GM23338 (cell line): ENCODE measurements at regions not wholly inside any gene's neighbourhood (a gene's known extent, or its start where the extent isn't known, plus 50 kb on each side); places are given as distances from the start of the nearest gene placed in this dataset.

Experiments
- ATAC-seq: fragments of 200-7000 bp; cut with Tn5 transposase; 3 replicates; pipeline ENCODE4 v1.9.1; 2020
- DNase-seq: peaks from one replicate; pipeline ENCODE4 v3.0.0-alpha.2; 2015; ENCODE audit warnings: low spot score
- H2AFZ ChIP-seq: fragments of 200-600 bp; sonication (generic); 2 replicates; pipeline ENCODE4 v1.8.0; 2016; ENCODE audit warnings: antibody characterized with exemption, mild to moderate bottlenecking, moderate library complexity
- H3F3A ChIP-seq: fragments of 200-600 bp; sonication (generic); replicated peaks from 2 replicates; pipeline ENCODE4 v1.8.0; 2017; ENCODE audit warnings: antibody characterized with exemption, mixed run types, low read depth
- H3K27ac ChIP-seq: fragments of 200-600 bp; sonication (generic); 2 replicates; pipeline ENCODE4 v1.6.1; 2016; ENCODE audit warnings: low read depth
- H3K27me3 ChIP-seq: fragments of 200-600 bp; sonication (generic); 2 replicates; pipeline ENCODE4 v1.8.0; 2016; ENCODE audit warnings: mild to moderate bottlenecking, mixed run types, moderate library complexity; ENCODE audit not compliant: insufficient read depth
- H3K36me3 ChIP-seq: fragments of 200-600 bp; sonication (generic); 2 replicates; pipeline ENCODE4 v1.8.0; 2016; ENCODE audit warnings: mild to moderate bottlenecking; ENCODE audit not compliant: insufficient read depth
- H3K4me1 ChIP-seq: fragments of 200-600 bp; sonication (generic); 2 replicates; pipeline ENCODE4 v1.8.0; 2016; ENCODE audit warnings: mild to moderate bottlenecking, moderate library complexity; ENCODE audit not compliant: insufficient read depth
- H3K4me2 ChIP-seq: fragments of 200-600 bp; sonication (generic); 2 replicates; pipeline ENCODE4 v1.7.1; 2017; ENCODE audit warnings: mixed run types
- H3K4me3 ChIP-seq: fragments of 200-600 bp; sonication (generic); 2 replicates; pipeline ENCODE4 v1.6.1; 2016; ENCODE audit warnings: mixed run types
- H3K79me2 ChIP-seq: fragments of 200-600 bp; sonication (generic); replicated peaks from 2 replicates; pipeline ENCODE4 v1.8.0; 2017; ENCODE audit warnings: mild to moderate bottlenecking; ENCODE audit not compliant: insufficient read depth
- H3K9me2 ChIP-seq: fragments of 200-600 bp; sonication (generic); 2 replicates; pipeline ENCODE4 v1.8.0; 2017; ENCODE audit not compliant: insufficient read depth
- H4K20me1 ChIP-seq: fragments of 200-600 bp; sonication (generic); replicated peaks from 2 replicates; pipeline ENCODE4 v1.8.0; 2017; ENCODE audit warnings: mild to moderate bottlenecking; ENCODE audit not compliant: insufficient read depth
- H3K27ac Mint-ChIP-seq: 2 replicates; pipeline ENCODE4 v1.8.0; 2020; ENCODE audit warnings: inconsistent platforms, mild to moderate bottlenecking, moderate library complexity, mixed read lengths
- H3K27me3 Mint-ChIP-seq: 3 replicates; pipeline ENCODE4 v1.8.0; 2022; ENCODE audit warnings: low read depth, mild to moderate bottlenecking, moderate library complexity, mixed read lengths, inconsistent platforms; ENCODE audit not compliant: insufficient read depth, poor library complexity
- H3K36me3 Mint-ChIP-seq: 3 replicates; pipeline ENCODE4 v1.8.0; 2021; ENCODE audit warnings: low read depth, mild to moderate bottlenecking, inconsistent platforms, moderate library complexity, mixed read lengths
- H3K4me1 Mint-ChIP-seq: 3 replicates; pipeline ENCODE4 v1.8.0; 2020; ENCODE audit warnings: mild to moderate bottlenecking, inconsistent platforms, mixed read lengths
- H3K4me3 Mint-ChIP-seq: 3 replicates; pipeline ENCODE4 v1.8.0; 2021; ENCODE audit warnings: moderate library complexity, mild to moderate bottlenecking, inconsistent platforms, mixed read lengths
- H3K9me3 Mint-ChIP-seq: 3 replicates; pipeline ENCODE4 v1.8.0; 2020; ENCODE audit warnings: moderate library complexity, mild to moderate bottlenecking, inconsistent platforms, mixed read lengths
- CREB1 ChIP-seq: fragments of 250-450 bp; sonication (Bioruptor Pico); IDR thresholded peaks from 2 replicates; pipeline ENCODE4 v1.5.0; 2020; ENCODE audit warnings: low read depth, mild to moderate bottlenecking, moderate library complexity
- CTCF ChIP-seq, 2 experiments: fragments of 200-600 bp in 1 of 2; sonication (generic) in 1 of 2; conservative IDR thresholded peaks; 2 replicates each; pipeline versions ENCODE4 v1.5.1 to v1.6.1; 2016 to 2017; ENCODE audit warnings: antibody characterized with exemption in 2 of 2, low read depth in 2 of 2, mild to moderate bottlenecking in 2 of 2, moderate library complexity in 1 of 2
- ETS1 ChIP-seq: IDR thresholded peaks from 2 replicates; pipeline ENCODE4 v1.6.1; 2016; ENCODE audit warnings: antibody characterized with exemption
- EZH2 ChIP-seq: fragments of 200-600 bp; sonication (generic); IDR thresholded peaks from one replicate; pipeline ENCODE4 v1.8.0; 2017; ENCODE audit warnings: antibody characterized with exemption, mild to moderate bottlenecking, low read depth; ENCODE audit not compliant: unreplicated experiment
- EZH2phosphoT487 ChIP-seq: fragments of 200-600 bp; sonication (generic); IDR thresholded peaks from one replicate; pipeline ENCODE4 v1.8.1; 2018; ENCODE audit warnings: antibody characterized with exemption; ENCODE audit not compliant: unreplicated experiment
- JUNB ChIP-seq: IDR thresholded peaks from one replicate; pipeline ENCODE4 v1.6.1; 2016; ENCODE audit warnings: antibody characterized with exemption; ENCODE audit not compliant: unreplicated experiment
- NANOG ChIP-seq: IDR thresholded peaks from 2 replicates; pipeline ENCODE4 v1.6.1; 2016; ENCODE audit warnings: antibody characterized with exemption, borderline replicate concordance
- POLR2AphosphoS5 ChIP-seq: IDR thresholded peaks from 2 replicates; pipeline ENCODE4 v1.6.1; 2016; ENCODE audit warnings: antibody characterized with exemption, low read depth
- REST ChIP-seq: IDR thresholded peaks from one replicate; pipeline ENCODE4 v1.6.1; 2018; ENCODE audit warnings: antibody characterized with exemption; ENCODE audit not compliant: unreplicated experiment
- STAT1 ChIP-seq: IDR thresholded peaks from one replicate; pipeline ENCODE4 v1.6.1; 2016; ENCODE audit warnings: antibody characterized with exemption; ENCODE audit not compliant: unreplicated experiment
- ZNF114 ChIP-seq: fragments of 250-450 bp; sonication (Bioruptor Pico); IDR thresholded peaks from 2 replicates; pipeline ENCODE4 v1.5.0; 2020; ENCODE audit warnings: mild to moderate bottlenecking, moderate library complexity
- ZNF331 ChIP-seq: fragments of 250-450 bp; sonication (Bioruptor Pico); IDR thresholded peaks from 2 replicates; pipeline ENCODE4 v1.5.0; 2020; ENCODE audit warnings: low read depth, mild to moderate bottlenecking, moderate library complexity
- ZNF462 ChIP-seq: fragments of 250-450 bp; sonication (Bioruptor Pico); IDR thresholded peaks from 2 replicates; pipeline ENCODE4 v1.5.0; 2020; ENCODE audit warnings: mild to moderate bottlenecking, moderate library complexity

DNA sequence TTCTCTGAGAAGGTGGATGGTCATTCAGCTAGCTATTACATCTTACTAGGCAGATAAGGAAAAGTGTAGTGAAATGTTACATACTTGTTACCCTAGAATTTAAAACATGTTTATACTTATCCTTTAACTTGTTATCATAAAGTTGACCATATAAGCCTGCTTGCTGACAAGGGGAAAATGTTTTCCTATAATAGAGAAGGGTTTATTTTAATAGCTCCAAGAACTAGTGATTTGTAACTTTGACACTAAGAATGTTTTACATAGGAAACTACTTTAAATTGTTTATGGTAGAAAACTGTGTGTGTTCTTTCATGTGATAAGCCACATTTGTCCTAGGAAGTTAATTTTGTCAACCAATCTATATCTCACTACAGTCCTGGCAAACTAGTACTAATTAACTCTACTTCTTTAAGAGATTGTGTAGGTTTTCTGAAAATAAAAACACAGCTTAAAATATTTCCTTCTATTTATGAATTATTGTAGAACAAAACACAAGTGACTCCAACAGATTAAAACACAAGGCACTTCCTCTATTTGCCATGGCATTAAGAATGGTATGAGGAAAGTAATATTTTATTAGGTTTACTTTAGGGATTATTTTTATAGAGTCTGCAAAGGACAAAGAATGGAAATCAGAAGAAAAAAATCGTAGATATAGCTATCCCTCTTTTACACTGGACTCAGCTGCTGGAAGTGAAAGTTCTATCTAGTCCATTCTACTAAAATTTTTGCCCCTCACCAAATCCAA lies 233.3 kb upstream of the NBEA start:
- Mint-ChIP-seq H3K9me3 (no peaks in the 10 kb centered on the region), H3K27me3 (peaks cover 7% of the 10 kb centered on the region), H3K36me3 (no peaks in the 10 kb centered on the region), H3K4me3 (no peak overlapping the region), H3K27ac (no peak overlapping the region), H3K4me1 (no peaks in the 10 kb centered on the region; the same call in 2 of the 3 replicates)
- Histone ChIP-seq H3K27ac (no peak overlapping the region), H3K36me3 (no peaks in the 10 kb centered on the region), H3K9me2 (0 out of 2 replicates have a peak, but pooled peaks cover 2% of the 10 kb centered on the region), H2AFZ (no peak overlapping the region), H3F3A (no peaks in the 10 kb centered on the region), H3K4me3 (no peak overlapping the region), H3K4me2 (no peak overlapping the region), H3K4me1 (no peaks in the 10 kb centered on the region), H3K79me2 (no peaks in the 10 kb centered on the region), H3K27me3 (no peaks in the 10 kb centered on the region), H4K20me1 (no peaks in the 10 kb centered on the region)
- no peak for DNase-seq
- TF ChIP-seq ZNF114 (CRISPR knock-in tag) (no peak), REST (no peak), STAT1 (no peak), CREB1 (CRISPR knock-in tag) (no peak), EZH2 (no peak), ETS1 (no peak), NANOG (no peak), ZNF462 (CRISPR knock-in tag) (no peak), JUNB (no peak), ZNF331 (CRISPR knock-in tag) (no peak), EZH2phosphoT487 (no peak), POLR2AphosphoS5 (no peak), CTCF (conservative IDR thresholded peaks at IDR 0.05; ENCODE audit: low read depth in 2 of 2) (no peak)
- no peak for ATAC-seq
